HG03060 (cell line): ENCODE measurements at regions not wholly inside any gene's neighbourhood (a gene's known extent, or its start where the extent isn't known, plus 50 kb on each side); places are given as distances from the start of the nearest gene placed in this dataset.

Experiments
- ATAC-seq: cut with Tn5 transposase; IDR thresholded peaks from one replicate; pipeline ENCODE4 v1.9.1; 2021; ENCODE audit warnings: low read depth, moderate number of reproducible peaks; ENCODE audit not compliant: unreplicated experiment

DNA sequence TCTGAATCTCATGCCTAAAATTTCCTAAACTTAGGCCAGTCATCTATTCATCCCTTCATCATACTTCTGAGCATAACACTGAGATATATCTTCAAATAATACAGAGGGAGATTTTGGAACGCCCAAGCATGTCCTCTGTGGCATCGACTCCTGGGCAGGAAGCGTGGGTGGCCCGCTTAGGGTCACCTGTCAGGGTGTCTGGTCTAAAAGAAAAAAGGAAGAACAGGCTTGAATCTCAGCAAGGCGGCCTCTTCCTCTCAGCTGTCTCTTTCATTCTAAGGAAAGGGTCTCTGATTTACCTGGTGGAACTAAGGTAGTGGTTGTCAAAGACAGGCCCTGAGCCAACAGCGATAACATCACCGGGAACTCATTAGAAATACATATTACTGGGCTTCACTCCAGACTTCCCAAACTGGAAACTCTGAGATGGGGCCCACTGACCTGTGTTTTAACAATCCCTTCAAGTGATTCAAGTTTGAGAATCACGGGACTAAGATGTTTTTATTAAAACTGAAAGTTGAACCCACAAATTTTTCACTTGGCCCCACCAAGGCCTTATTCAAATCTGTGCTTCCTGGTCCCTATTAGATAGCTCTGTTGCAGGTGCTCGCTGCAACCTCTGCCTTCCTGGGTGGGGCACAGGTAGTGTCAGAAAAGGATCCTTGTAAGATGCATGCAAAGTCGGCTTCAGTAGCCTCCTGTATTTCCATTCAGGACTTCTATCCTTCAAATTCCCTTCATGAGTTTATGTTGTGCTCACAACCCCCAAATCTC is 162.3 kb upstream of the CCDC68 start:
- ATAC-seq: no peak

DNA sequence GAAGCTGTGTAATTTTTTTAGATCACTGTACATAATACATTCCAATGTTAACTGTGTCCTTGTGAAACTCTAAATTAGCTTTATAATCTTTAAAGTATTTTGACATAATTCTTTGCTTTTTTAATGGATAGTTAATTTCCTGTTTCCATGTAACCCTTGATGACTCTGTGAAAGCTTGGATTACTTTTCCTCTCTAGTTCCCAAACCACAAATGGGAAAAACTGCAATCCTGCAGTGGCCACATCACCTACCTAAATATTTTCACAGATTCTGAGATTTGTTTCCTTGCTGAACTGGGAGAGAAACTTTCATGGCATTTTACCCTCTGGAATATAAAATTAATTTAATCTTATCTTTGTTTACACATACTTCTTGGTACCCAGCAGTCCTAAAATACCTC is 161.6 kb upstream of the CCDC68 start:
- ATAC-seq: no peak

DNA sequence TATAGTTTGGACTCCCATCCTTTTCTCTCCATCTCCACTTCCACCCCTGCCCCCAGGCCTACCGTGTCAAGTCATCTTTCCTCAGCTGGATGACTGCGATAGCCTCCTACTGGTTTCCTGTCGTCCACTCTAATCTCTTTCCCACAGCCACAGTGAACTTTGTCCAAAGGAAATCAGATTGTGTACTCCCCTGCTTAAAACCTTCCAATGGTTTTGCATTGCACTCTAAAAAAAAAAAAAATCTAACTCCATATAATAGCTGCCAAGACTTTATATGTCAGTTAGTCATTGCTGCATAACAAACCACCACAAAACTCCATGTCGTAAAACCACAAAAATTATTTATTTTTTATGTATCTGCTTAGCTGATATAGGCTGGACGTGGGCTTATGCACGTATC is 160.2 kb upstream of the CCDC68 start:
- no peak for ATAC-seq

DNA sequence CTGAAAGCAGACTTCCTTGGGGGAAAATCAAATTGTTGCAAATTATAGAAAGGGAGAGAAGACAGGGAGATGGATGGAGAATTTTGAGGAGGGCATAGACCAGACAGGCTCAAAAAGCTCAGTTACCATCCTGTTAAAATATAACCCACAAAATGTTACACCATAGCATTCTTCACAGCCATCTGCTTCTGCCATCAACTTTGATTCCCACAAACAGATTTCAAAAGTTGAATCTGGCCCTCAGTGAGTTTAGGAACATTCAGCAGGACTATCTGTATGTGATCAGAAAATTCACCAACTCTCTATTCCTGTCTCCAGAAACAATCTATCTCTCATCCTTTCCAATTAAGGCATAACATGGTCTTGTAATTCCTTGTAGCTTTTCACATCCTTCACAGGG is 159.8 kb upstream of the CCDC68 start:
- ATAC-seq: no peak

DNA sequence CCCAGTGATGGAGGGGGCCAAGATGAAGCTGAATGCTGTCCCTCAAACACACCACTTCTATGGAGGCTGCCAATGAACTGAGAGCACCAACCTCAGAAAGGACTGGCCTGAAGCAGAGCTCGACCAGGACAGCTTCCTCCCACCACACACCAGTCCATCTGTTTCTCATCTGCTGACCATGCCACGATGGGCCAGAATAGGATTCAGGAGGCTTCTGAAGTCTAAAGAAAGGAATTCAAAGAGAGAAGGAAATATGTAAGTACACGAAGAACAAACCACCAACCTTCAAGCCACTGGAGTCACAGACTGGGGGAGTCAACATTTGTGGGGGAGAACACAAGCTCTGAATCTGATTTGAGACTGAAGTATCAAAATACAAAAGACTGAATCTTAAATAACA is 157.6 kb upstream of the CCDC68 start:
- no peak for ATAC-seq

DNA sequence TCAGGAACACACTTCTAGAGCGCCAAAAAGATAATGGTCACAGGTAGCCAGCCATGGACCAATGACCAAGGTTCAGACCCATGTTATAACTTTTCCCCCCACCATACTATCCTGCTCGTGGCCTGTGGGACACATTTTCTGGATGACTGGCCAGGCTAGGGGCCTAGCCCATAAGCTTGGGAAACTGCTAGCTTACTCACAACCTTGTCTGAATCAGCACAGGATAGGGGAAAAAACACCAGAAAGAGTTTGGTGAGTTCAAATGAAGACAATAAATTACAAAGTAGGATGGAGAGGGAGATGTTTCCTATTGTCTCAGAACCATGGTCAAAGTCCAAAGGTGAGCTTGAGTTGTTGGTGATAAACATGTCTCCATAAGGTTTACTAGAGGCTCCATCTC is 156.3 kb upstream of the CCDC68 start:
- ATAC-seq: no peak

DNA sequence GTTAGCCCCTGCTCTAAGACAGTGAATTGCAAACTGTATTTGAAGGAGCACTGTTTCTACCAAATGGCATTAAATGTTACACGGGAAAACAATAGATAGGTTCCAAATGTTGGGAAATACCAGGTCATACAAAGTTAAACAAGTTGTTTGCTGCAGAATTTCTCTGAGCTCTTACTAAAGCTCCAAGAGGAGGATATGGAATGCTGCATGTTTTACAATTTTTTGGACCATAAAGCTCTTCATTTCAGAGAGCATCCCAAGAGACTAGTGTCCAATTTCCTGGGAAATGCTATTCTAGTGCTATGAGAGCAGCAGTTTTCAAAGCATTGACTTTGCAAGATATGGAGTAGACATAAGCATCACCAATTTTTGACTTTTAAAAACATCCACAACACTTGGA is 155.6 kb upstream of the CCDC68 start:
- no peak for ATAC-seq

DNA sequence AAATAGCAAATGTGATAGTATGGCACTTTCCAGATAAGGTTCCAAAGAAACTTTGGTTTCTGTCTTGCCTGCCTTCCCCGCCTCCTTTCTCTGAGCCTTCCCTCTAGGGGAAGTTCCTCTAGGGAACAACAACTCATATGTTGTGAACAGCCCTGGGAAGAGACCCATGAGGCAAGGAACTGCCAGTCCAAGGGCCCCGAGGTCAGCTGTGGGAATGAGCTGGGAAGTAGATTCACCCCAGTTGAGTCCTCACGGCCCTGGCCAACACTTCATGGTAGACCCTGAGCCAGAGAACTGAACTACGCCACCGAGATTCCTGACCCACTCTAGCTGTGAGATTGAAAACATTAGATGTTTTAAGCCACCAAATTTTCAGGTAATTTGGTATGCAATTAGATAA is 154.5 kb upstream of the CCDC68 start:
- no peak for ATAC-seq

DNA sequence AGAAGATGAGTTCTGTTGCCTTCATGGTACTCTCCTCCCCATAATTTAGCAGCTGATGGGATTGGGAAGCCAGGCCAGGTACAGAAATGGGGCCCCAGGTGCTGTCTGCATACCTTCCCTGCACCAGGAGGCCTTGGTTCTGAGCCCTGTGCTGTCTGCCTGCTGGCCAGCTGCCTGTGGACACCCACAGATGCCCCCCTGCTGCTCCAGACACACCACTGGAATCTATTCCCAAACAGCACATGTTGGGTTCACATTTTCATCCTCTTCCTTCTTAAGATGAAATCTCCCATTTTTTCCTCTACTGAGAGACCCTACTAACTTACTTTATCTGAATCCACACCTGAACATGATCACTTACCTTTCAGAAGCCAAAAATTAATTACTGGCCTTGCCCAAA is 152.0 kb upstream of the CCDC68 start:
- no peak for ATAC-seq

DNA sequence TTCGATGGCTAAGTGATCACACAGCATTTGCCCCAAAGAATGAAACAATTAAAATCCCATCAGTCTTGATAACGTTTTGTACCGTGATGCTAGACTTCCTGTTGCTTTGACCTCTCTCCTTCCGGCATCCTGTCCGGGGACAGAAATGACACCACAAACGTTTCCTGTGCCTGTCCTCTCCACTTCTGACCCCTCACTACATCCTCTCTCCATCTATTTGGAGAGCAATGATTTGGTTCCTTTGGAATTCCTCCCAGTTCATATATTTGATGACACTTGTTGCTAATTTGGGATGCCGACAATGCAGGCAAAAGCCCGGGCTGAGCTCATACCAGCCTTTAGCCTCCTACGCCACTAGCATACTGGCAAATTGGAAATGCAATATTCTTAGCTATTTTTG is 151.2 kb upstream of the CCDC68 start:
- no peak for ATAC-seq

DNA sequence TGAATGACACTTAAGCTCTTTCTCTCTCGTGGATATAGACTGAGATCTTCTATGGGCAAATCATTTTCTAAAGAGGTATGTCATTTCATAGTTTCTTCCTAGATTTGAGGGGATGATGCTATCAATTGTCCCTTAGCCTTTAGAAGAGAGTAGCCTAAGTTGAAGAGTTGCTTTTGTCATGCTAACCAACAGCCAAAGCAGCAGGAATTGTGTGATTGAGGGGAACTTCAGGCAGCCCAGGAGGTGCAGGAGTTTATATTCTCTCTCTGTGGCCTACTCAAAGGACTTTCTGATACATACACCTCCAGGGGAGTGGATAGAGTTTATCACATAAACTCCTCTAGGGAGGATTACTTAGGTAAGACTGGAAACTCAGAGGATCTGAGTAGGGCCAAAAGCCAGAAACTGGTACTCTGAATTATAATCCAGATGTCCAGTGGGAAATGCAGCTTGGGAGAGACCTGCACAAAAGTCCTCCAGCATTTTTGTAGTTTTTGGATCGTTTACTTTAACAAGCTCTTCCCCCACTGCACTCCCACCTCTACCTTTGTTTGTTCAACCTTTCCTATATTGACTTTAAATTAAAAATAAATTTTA is 150.7 kb upstream of the CCDC68 start:
- ATAC-seq: no peak

DNA sequence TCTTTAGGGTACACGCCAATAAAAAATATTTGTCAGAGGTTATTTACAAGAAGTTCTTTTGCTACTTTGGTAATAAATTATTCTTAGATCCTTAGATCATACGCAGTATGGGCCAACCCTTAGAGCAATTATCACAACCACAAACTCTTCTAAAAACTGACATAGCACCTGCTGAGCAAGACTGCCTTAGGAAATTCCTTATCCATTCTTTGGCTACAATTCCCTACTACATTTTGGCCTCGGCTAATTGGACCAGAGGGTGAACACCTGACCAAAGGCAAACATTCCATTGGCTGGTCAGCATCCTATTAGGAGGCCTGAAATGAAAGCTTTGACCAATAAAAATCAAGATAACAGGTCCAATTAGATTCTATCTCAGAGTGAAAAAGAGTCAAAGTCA is 147.6 kb upstream of the CCDC68 start:
- ATAC-seq: no peak

DNA sequence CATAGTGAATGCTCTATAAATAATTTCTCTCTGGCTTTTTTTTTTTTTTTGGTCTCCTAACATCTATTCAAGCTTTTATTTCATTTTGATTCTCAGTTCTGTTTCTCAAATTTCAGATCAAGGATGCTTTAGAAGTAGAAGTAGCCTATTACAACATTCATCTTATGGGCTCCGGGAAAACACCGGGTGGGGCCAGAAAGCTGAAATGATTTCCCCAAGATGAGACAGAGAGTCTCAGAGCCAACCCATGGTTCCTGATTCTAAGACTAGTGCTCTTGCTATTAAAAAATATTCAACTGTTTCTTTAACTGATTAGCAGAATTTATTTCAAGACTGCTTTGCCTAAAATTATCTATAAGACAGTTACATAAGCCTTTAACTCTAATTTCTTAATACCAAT is 147.2 kb upstream of the CCDC68 start:
- ATAC-seq: no peak

DNA sequence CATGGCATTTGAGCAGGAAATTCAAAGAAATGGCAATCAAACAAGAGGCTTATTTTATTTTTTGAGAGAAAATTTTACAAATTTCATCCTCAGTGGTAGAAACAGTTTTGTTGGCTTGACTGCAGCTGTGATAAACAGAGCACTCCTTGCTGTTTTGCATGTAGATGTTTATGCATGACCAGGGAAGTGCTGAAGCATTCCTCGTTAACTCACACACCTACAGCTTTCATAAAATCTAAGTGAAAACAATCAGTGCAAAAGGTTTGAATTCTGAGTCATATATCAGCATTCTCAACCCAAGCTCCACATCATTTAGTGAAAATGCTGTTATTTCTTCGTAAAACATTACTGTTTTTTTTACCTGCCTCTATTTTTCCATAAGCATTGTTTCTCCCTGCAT is 146.6 kb upstream of the CCDC68 start:
- no peak for ATAC-seq

DNA sequence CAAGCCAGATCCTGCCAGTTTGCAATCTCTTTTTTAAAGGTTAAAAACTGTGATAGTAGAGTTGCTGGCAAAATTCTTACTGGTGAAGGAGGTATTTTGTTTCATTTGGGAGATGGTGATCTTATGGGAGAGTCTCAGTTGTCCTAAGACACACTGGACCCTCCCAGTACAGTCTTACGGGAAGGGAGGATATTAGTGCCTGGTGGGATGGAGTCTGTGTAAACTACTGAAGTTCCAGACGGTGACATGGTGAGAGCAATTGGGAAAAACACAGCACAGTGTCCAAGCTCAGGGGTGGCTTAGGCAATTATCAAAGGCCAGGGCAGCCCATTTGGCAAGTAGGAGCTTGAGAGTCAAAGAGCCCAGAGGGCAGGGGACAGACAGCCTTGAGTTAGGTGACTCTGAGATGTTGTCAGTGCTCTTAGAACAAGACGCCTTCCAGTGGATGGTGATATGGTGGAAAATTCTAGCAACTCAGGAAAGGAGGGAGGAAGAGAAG is 143.7 kb upstream of the CCDC68 start:
- no peak for ATAC-seq

DNA sequence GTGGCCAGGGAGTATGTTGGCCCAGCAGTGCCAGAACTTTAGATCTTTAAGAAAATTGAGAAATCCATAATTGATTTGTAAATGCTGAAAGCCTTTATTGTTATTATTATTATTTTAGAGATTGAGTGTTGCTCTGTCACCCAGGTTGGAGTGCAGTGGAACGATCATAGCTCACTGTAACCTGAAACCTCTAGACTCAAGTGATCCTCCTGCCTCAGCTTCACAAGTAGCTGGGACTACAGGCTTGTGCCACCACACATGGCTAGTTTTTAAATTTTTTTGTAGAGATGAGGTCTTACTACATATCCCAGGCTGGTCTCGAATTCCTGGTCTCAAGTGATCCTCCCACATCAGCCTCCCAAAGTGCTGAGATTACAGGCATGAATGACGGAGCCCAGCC is 143.2 kb upstream of the CCDC68 start:
- no peak for ATAC-seq

DNA sequence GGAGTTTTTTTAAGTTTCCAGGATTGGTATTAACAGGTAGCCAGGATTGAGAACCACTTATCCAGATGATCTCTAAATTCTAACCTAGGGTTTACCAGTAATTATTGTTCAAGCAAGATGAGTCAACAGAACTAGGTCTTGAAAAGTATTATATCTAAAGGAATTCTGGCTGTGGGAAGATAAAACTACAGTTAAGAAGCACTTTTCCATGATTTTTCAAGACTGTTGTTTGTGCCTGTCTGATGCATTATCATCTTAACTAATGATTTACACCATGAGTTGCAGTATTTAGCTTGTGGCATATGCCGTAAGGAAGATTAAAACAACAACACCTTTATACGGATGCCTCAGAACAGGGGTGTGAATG is 142.2 kb upstream of the CCDC68 start:
- no peak for ATAC-seq

DNA sequence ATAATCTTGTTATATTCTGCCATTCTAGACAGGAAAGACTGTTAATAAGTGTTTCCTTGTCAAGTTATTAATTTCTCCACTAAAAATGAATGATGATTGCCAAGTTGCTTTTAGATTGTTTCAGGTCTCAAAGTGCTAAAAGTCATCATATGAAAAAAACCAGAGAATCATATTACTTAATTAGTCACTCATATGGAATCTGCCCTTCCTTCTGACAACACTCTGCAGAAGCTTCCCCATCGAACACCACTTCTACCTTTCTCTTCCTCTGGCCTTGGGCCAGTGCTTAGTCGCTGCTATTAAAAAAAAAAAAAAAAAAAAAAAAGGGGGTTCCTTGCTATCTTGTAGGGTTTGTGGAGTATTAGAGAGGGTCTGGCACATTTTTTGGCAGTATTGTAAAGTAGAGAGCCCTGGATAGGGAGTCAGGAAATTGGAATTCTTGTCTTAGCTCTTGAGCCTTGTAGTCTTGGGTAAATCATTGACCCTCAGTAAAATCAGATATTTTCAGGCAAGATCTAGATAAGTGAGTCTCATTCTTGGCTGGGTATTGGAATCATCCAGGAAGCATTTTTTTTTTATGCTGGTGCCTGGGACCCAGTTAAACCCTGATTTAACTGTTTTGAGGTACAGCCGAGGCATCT is 141.7 kb upstream of the CCDC68 start:
- no peak for ATAC-seq

DNA sequence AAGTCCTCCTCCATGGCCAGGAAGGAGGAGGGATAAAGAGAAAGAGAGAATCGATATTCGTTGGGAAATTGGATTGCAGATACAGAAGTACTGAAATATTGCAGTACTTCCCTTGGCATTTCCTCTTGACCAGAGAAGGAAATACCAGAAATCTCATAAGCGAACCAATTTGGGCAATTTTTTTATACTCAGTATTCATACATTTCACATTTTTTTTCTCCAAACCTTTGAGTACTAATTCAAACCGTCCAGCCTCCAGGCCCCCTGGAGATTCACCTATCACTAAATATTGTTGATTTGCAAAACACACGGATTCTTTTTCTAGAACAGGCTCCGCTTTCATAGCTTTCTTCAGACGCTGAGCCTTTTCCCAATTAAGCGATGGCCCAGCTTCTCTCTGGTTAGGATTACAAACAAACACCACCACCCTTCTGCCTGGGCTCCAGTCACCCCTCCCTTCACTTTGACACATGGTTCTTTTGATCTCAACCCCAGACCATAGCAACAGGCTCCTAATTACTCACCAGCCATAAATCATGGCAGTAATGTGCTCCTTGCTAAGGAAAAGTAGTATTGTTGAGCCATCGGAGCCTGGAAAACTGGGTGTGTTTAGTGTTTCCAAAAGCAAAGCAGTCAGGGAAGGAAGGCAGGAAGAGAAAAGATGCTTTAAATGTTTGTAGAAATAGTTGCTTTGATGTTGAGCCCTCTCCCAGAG is 138.4 kb upstream of the CCDC68 start:
- no peak for ATAC-seq

DNA sequence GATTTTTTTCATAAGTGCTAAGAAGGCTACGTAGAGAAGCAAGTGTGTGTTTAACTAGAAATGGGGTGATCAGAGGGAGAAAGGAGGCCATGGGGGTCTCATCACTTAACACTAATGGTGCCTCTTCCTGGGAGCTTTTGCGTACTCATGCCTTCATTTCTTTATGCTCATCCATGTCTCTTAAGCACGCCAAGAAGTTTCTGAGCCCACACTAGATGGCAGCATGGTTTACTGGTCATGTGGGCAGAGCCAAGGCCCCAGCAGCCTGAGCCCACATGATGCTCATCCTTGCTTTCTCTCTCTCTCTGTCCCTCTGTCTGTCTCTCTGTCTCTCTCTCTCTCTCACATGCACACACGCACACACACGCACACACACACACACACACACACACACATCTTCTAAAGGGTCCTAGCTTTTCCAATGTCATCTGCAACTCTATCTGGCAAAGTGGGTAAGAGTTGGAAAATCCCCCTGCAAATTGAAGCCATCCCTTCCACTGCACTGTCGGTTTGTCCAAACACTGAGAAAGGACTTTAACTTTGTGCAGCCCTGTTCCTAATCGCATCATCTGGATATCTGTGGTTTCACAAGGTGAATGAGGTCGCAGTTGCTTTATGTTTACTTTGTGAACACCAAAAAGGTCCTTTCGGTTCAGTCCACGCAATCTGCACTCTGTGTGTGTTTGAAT is 137.1 kb upstream of the CCDC68 start:
- no peak for ATAC-seq

DNA sequence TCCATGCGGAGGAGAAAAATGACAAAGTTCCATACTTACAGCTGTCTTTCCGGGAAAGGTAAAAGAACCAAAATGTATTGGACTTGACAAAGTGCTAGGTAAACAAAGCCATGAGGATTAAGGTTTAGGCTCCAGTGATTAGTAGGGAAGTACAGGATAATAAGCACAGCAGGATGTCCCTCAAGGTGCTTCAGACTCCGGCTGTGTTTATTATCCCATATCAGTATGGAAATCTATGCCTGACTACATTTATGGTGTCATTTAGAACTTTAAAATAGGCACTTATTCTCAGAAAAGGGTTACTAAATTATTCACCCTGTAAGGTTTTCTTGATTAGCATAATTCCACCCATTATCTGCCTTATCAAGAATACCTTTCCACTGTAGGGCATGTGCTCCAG is 136.3 kb upstream of the CCDC68 start:
- ATAC-seq: no peak
